ENCODE measurements at regions not wholly inside any gene's neighbourhood (a gene's known extent, or its start where the extent isn't known, plus 50 kb on each side); places are given as distances from the start of the nearest gene placed in this dataset.
"Not testable (repeated sequence)": the region's sequence is repeated elsewhere in the genome, so short reads cannot be mapped to it uniquely, and the experiment has no call there.

- TF ChIP-seq EZH2 (IDR thresholded peaks at IDR 0.05; ENCODE audit: insufficient read depth, poor library complexity, severe bottlenecking); EZH2phosphoT487 (IDR thresholded peaks at IDR 0.05; ENCODE audit: insufficient read depth, low read depth): not testable (repeated sequence)
These were observed 321.7 kb upstream of the PLGLB1 start for GRCh38 chr2:87343347-87343746.
